Brain microvascular endothelial cell (primary cell): ENCODE measurements at regions not wholly inside any gene's neighbourhood (a gene's known extent, or its start where the extent isn't known, plus 50 kb on each side); places are given as distances from the start of the nearest gene placed in this dataset.

Source experiments
- DNase-seq: peaks from one replicate; pipeline ENCODE4 v3.0.0-alpha.2; 2020
- H3K27ac ChIP-seq: fragments of 250-450 bp; sonication (Bioruptor Pico); 2 replicates; pipeline ENCODE4 v1.5.1; 2020; ENCODE audit warnings: mild to moderate bottlenecking, moderate library complexity
- H3K27me3 ChIP-seq: fragments of 250-450 bp; sonication (Bioruptor Pico); replicated peaks from 2 replicates; pipeline ENCODE4 v1.5.1; 2020; ENCODE audit warnings: mild to moderate bottlenecking
- H3K36me3 ChIP-seq: fragments of 250-450 bp; sonication (Bioruptor Pico); replicated peaks from 2 replicates; pipeline ENCODE4 v1.5.1; 2020; ENCODE audit warnings: mild to moderate bottlenecking
- H3K4me3 ChIP-seq: 2 replicates; pipeline ENCODE4 v1.5.1; 2011; ENCODE audit warnings: low read depth, mild to moderate bottlenecking, control low read depth, low read length, moderate library complexity
- CTCF ChIP-seq: IDR thresholded peaks from 2 replicates; pipeline ENCODE4 v1.5.1; 2011; ENCODE audit warnings: low read depth, mild to moderate bottlenecking, moderate library complexity, low read length, control low read depth, inconsistent platforms; ENCODE audit errors: missing control alignments
- in situ Hi-C: cut with HindIII; loops from 2 replicates; pipeline ENCODE4 v1.10.0; 2017; ENCODE audit warnings: low sequenced_read_pairs, low pct_ligation_motif_present

DNA sequence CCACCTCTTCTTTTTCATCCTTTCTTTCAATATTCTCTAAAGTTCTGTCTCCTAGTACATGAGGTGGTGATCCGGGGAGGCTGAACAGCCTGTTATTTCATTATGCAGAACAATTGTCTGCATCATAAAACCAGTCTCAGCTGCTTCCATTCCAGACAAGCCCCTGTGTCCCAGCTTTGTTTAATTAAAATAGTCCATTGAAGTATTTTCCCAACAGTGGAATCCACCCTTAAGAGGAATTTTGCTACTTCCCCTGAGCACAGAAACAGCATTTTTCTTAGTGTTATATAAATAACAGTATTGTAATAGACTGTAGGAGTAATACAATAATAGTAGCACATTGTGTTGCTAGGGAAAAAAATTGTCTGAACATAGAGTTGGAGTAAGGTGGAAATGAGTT is 395.4 kb upstream of the TCF4 start:
- H3K27me3 ChIP-seq, result no peaks in the 10 kb centered on the region
- no peak overlapping the region for H3K27ac ChIP-seq
- no peak overlapping the region for H3K4me3 ChIP-seq
- in situ Hi-C loops, result no loop called here
- TF ChIP-seq CTCF, result no peak
- H3K36me3 ChIP-seq, result no peaks in the 10 kb centered on the region
- no peak for DNase-seq

- Histone ChIP-seq H3K27me3 (no peaks in the 10 kb centered on the region), H3K36me3 (no peaks in the 10 kb centered on the region), H3K4me3 (no peak overlapping the region), H3K27ac (no peak overlapping the region)
- peak; percentile 12 for DNase-seq
- in situ Hi-C loops, result no loop called here
- no peak for TF ChIP-seq CTCF
These were observed 395.0 kb upstream of the TCF4 start for GRCh38 chr18:55982992-55983391.

DNA sequence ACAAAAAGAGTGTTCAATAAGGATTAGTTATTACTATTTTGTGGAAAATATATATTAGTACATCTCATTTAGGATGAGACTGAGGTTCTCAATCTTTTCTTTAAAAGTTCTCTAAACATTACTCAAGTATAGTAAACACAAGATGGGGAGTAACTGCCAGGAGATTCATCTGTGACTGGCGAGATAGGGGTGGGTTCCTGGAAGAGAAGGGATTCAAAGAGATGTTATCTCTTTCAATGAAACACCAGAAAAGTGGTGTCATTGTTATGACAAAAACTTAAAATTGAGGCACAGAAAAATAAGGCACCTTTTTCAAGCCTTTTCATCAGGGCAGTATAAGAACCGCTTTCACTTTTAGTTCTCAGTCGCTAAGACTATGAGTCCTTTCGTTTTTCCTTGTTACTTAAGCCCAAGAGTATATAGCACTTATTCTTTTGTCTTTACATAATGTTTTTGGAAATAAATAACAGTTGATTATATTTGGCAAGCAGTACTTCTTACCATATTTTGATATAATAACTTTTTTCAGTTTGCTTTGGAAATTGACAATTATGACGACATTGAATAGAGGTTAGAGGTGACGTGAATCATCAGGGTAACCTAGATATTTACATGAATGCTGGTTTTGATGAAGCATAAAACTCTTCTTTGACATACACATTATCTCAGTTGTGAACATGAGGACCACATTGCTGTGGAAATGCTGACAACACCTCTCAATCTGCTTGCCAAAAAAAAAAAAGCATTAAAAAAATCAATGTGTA is 393.9 kb upstream of the TCF4 start:
- in situ Hi-C loops, result no loop called here
- no peak for TF ChIP-seq CTCF
- no peaks in the 10 kb centered on the region for H3K27me3 ChIP-seq
- H3K27ac ChIP-seq, result no peak overlapping the region
- no peaks in the 10 kb centered on the region for H3K36me3 ChIP-seq
- H3K4me3 ChIP-seq, result no peak overlapping the region
- no peak for DNase-seq

DNA sequence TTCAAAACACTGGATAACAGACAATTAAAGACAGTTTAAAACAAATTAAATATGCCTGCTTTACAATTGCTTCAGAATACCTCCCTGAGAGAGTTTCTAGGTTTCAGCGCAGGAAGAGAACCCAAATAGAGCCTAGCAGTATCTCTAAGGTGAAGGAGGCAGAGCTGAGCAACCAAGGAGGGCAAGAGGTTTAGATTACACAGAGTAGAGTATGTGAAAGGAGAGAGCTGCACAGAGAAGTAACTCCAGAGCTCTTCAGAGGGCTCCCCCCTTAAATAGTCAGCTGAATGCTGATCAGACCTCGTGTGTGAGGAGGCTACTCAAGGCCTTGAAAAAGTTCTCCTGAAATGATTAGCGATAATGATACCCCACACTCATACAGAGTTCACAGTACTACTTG is 386.5 kb upstream of the TCF4 start:
- DNase-seq, result no peak
- no peak overlapping the region for H3K4me3 ChIP-seq
- no peaks in the 10 kb centered on the region for H3K36me3 ChIP-seq
- no peak overlapping the region for H3K27ac ChIP-seq
- TF ChIP-seq CTCF, result no peak
- no peaks in the 10 kb centered on the region for H3K27me3 ChIP-seq
- in situ Hi-C loops, result no loop called here

- in situ Hi-C loops, result no loop called here
- TF ChIP-seq CTCF, result no peak
These were observed 380.6 kb upstream of the TCF4 start for GRCh38 chr18:55968550-55968949.

DNA sequence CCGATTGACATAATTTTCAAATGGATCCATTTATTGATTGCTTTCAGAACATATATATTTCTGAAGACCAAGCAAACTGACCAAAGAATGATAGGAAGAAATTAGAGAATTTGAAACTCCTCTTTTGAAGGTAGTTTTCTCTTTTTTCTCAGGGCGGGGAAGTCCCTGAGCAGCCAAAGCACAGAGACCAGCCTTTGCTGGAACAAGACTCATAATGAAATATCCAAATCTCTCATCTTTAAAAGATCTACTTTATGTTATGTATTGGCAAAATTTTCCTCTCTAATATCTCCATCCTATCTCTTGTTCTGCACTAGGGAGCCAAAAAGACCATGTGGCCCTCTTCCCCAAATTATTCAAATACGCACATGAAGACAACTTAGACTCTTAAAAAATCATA is 379.0 kb upstream of the TCF4 start:
- in situ Hi-C loops, result no loop called here
- Histone ChIP-seq H3K27me3 (no peaks in the 10 kb centered on the region), H3K36me3 (no peaks in the 10 kb centered on the region), H3K27ac (no peak overlapping the region), H3K4me3 (no peak overlapping the region)
- no peak for TF ChIP-seq CTCF
- no peak for DNase-seq

More at GRCh38 chr18:55968550-55968949, 380.6 kb upstream of the TCF4 start:
- no peaks in the 10 kb centered on the region for H3K27me3 ChIP-seq
- H3K27ac ChIP-seq, result no peak overlapping the region
- H3K36me3 ChIP-seq, result no peaks in the 10 kb centered on the region
- no peak overlapping the region for H3K4me3 ChIP-seq
- DNase-seq, result no peak
